ENCODE measurements at regions not wholly inside any gene's neighbourhood (a gene's known extent, or its start where the extent isn't known, plus 50 kb on each side); places are given as distances from the start of the nearest gene placed in this dataset.

- no peaks in the 10 kb centered on the region for H3K9me3 ChIP-seq
- H3K36me3 ChIP-seq = no peaks in the 10 kb centered on the region
- DNase-seq (no peak), ATAC-seq (no peak)
- TF ChIP-seq POLR2A (IDR thresholded peaks at IDR 0.05) = no peak
- in situ Hi-C loops (cut with MboI; ENCODE audit: low sequenced_read_pairs in 4 of 4) = no loop called here
- H3K27ac ChIP-seq = no peak overlapping the region
- H3K4me3 ChIP-seq = no peak overlapping the region
- intact Hi-C loops (cut with DNase I; ENCODE audit: low total_unique reads) = no loop called here
- H3K4me1 ChIP-seq = peaks cover 2 to 7% of the 10 kb centered on the region in 2 donors
- H3K27me3 ChIP-seq = no peaks in the 10 kb centered on the region
Observed at GRCh38 chr7:67743501-67743900, 746.9 kb downstream of the TYW1 start.

DNA sequence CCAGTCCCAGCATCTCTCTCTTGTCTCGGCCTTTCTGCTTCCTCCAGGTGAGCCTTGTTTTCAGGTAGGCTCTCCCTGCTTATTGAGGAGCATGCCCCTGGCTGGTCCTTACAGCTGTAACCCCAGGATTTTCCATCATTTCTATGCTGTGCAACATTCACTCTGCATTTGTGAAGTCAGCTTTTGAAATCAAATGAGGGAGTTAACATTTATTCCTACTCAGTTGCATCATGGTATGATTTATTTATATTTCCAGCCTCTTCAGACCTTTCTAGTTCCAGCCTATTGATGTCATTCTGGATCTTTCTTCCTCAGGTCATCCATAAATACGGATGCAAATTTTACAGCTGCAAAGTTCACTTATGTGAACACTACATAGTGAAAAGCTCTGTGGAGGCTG, 755.6 kb downstream of the TYW1 start:
- DNase-seq = no peak
- TF ChIP-seq POLR2A (IDR thresholded peaks at IDR 0.05) = no peak
- TF ChIP-seq, protein P1, sequence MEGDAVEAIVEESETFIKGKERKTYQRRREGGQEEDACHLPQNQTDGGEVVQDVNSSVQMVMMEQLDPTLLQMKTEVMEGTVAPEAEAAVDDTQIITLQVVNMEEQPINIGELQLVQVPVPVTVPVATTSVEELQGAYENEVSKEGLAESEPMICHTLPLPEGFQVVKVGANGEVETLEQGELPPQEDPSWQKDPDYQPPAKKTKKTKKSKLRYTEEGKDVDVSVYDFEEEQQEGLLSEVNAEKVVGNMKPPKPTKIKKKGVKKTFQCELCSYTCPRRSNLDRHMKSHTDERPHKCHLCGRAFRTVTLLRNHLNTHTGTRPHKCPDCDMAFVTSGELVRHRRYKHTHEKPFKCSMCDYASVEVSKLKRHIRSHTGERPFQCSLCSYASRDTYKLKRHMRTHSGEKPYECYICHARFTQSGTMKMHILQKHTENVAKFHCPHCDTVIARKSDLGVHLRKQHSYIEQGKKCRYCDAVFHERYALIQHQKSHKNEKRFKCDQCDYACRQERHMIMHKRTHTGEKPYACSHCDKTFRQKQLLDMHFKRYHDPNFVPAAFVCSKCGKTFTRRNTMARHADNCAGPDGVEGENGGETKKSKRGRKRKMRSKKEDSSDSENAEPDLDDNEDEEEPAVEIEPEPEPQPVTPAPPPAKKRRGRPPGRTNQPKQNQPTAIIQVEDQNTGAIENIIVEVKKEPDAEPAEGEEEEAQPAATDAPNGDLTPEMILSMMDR (IDR thresholded peaks at IDR 0.05 in 4 of 5, conservative IDR thresholded peaks at IDR 0.05 in 1 of 5) = no peak
- H3K4me1 ChIP-seq = no peaks in the 10 kb centered on the region
- ATAC-seq = no peak
- no peak overlapping the region for H3K4me3 ChIP-seq
- H3K36me3 ChIP-seq = no peaks in the 10 kb centered on the region
- in situ Hi-C loops (cut with MboI; ENCODE audit: low sequenced_read_pairs in 4 of 4) = no loop called here
- H3K27me3 ChIP-seq = no peaks in the 10 kb centered on the region
- H3K27ac ChIP-seq = no peak overlapping the region
- intact Hi-C loops (cut with DNase I; ENCODE audit: low total_unique reads) = no loop called here
- no peaks in the 10 kb centered on the region for H3K9me3 ChIP-seq

GRCh38 chr7:67753891-67754290, 757.3 kb downstream of the TYW1 start:
- intact Hi-C loops (cut with DNase I; ENCODE audit: low total_unique reads) (no loop called here), in situ Hi-C loops (cut with MboI; ENCODE audit: low sequenced_read_pairs in 4 of 4) (no loop called here)
- TF ChIP-seq, protein P1 (IDR thresholded peaks at IDR 0.05 in 4 of 5, conservative IDR thresholded peaks at IDR 0.05 in 1 of 5) = no peak
- TF ChIP-seq POLR2A (IDR thresholded peaks at IDR 0.05) = no peak
- Histone ChIP-seq H3K36me3 (no peaks in the 10 kb centered on the region), H3K4me3 (no peak overlapping the region), H3K27me3 (no peaks in the 10 kb centered on the region), H3K27ac (no peak overlapping the region), H3K4me1 (no peaks in the 10 kb centered on the region), H3K9me3 (no peaks in the 10 kb centered on the region)
- no peak for DNase-seq
- ATAC-seq = no peak

DNA sequence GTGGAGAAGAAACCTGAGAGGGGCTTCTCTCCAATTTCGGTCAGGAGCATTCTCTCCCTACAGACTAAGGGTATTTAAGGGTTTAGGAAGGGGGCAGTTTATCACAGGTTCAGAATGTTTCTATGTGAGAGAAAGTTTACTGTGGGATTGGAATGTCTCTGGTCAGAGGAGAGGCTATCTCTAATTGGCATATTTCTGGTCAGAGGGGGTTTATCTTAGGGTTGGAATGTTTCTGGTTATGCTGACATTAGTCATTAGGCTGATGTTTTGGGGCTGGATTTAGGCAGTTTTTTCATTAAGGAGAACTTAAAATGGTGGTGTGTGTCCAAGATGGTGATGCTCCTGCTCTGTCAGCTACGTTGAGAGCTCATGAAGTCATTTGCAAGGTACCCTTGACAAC, 758.0 kb downstream of the TYW1 start:
- Histone ChIP-seq H3K27ac (no peak overlapping the region), H3K36me3 (no peaks in the 10 kb centered on the region), H3K9me3 (no peaks in the 10 kb centered on the region), H3K4me3 (no peak overlapping the region), H3K4me1 (no peaks in the 10 kb centered on the region), H3K27me3 (no peaks in the 10 kb centered on the region)
- in situ Hi-C loops (cut with MboI; ENCODE audit: low sequenced_read_pairs in 4 of 4) (no loop called here), intact Hi-C loops (cut with DNase I; ENCODE audit: low total_unique reads) (no loop called here)
- no peak for ATAC-seq
- no peak for TF ChIP-seq POLR2A (IDR thresholded peaks at IDR 0.05)
- TF ChIP-seq, protein P1 (IDR thresholded peaks at IDR 0.05 in 4 of 5, conservative IDR thresholded peaks at IDR 0.05 in 1 of 5) = no peak
- no peak for DNase-seq

DNA sequence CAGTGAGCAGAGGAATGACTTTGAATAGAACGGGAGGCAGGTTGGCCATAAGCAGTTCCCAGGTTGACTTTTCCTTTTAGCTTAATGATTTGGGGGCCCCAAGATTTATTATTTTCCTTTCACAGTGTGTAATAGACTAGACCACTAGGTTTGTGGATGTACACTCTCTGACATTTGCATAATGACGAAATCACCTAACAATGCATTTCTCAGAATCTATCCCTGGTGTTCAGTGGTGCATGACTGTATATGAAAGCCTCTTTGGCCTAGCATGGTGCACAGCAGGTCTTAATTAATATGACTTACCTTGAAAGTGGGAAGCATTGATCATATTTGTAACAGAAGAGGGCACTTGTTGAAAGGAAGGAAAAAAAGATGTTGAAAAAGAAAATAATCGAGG, 761.9 kb downstream of the TYW1 start:
- DNase-seq = no peak
- H3K4me1 ChIP-seq = no peaks in the 10 kb centered on the region
- intact Hi-C loops (cut with DNase I; ENCODE audit: low total_unique reads) (no loop called here), in situ Hi-C loops (cut with MboI; ENCODE audit: low sequenced_read_pairs in 4 of 4) (no loop called here)
- no peak for ATAC-seq
- H3K4me3 ChIP-seq = no peak overlapping the region
- TF ChIP-seq, protein P1 (IDR thresholded peaks at IDR 0.05 in 4 of 5, conservative IDR thresholded peaks at IDR 0.05 in 1 of 5) = no peak
- TF ChIP-seq POLR2A (IDR thresholded peaks at IDR 0.05) = no peak
- no peaks in the 10 kb centered on the region for H3K27me3 ChIP-seq
- H3K27ac ChIP-seq = no peak overlapping the region
- H3K9me3 ChIP-seq = no peaks in the 10 kb centered on the region
- H3K36me3 ChIP-seq = no peaks in the 10 kb centered on the region

All from gastrocnemius medialis (tissue), 4 donors.